ENCODE measurements at regions not wholly inside any gene's neighbourhood (a gene's known extent, or its start where the extent isn't known, plus 50 kb on each side); places are given as distances from the start of the nearest gene placed in this dataset.
"Not testable (repeated sequence)": the region's sequence is repeated elsewhere in the genome, so short reads cannot be mapped to it uniquely, and the experiment has no call there.

GRCh38 chr9:67711931-67712330, 146.8 kb upstream of the ANKRD20A1 start:
- TF ChIP-seq, protein P1, sequence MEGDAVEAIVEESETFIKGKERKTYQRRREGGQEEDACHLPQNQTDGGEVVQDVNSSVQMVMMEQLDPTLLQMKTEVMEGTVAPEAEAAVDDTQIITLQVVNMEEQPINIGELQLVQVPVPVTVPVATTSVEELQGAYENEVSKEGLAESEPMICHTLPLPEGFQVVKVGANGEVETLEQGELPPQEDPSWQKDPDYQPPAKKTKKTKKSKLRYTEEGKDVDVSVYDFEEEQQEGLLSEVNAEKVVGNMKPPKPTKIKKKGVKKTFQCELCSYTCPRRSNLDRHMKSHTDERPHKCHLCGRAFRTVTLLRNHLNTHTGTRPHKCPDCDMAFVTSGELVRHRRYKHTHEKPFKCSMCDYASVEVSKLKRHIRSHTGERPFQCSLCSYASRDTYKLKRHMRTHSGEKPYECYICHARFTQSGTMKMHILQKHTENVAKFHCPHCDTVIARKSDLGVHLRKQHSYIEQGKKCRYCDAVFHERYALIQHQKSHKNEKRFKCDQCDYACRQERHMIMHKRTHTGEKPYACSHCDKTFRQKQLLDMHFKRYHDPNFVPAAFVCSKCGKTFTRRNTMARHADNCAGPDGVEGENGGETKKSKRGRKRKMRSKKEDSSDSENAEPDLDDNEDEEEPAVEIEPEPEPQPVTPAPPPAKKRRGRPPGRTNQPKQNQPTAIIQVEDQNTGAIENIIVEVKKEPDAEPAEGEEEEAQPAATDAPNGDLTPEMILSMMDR (IDR thresholded peaks at IDR 0.05): not testable (repeated sequence)
- not testable (repeated sequence) for TF ChIP-seq POLR2A (IDR thresholded peaks at IDR 0.05)
